OCI-LY7 (cell line): ENCODE measurements at regions not wholly inside any gene's neighbourhood (a gene's known extent, or its start where the extent isn't known, plus 50 kb on each side); places are given as distances from the start of the nearest gene placed in this dataset.
"Not testable (repeated sequence)": the region's sequence is repeated elsewhere in the genome, so short reads cannot be mapped to it uniquely, and the experiment has no call there.

Experiments used
- CTCF ChIP-seq: fragments of 200-600 bp; sonication (generic); conservative IDR thresholded peaks from 2 replicates; pipeline ENCODE4 v1.5.1; 2014; ENCODE audit warnings: mild to moderate bottlenecking, antibody characterized with exemption, low read length, moderate library complexity, mixed read lengths
- EZH2phosphoT487 ChIP-seq: fragments of 200-600 bp; sonication (generic); IDR thresholded peaks from 2 replicates; pipeline ENCODE4 v1.6.1; 2018; ENCODE audit warnings: low read depth, borderline replicate concordance, mild to moderate bottlenecking, mixed run types, antibody characterized with exemption, low read length, moderate library complexity, mixed read lengths

- not testable (repeated sequence) for TF ChIP-seq CTCF, EZH2phosphoT487
These were observed 140.4 kb downstream of the CWH43 start for GRCh38 chr4:49126443-49126842.
